B cell (primary cell): ENCODE measurements at regions not wholly inside any gene's neighbourhood (a gene's known extent, or its start where the extent isn't known, plus 50 kb on each side); places are given as distances from the start of the nearest gene placed in this dataset.
"Not testable (repeated sequence)": the region's sequence is repeated elsewhere in the genome, so short reads cannot be mapped to it uniquely, and the experiment has no call there.

Source experiments
- CTCF ChIP-seq: fragments of 200-600 bp; IDR thresholded peaks from one replicate; pipeline ENCODE4 v1.8.0; 2022; ENCODE audit warnings: antibody characterized with exemption, mild to moderate bottlenecking
- EZH2 ChIP-seq: IDR thresholded peaks from 2 replicates; pipeline ENCODE4 v1.6.1; 2012; ENCODE audit warnings: borderline replicate concordance, low read depth, mild to moderate bottlenecking, moderate library complexity, low read length; ENCODE audit not compliant: insufficient read depth, poor library complexity, severe bottlenecking

GRCh38 chr6:81932448-81932847, 180.0 kb upstream of the TENT5A start:
- not testable (repeated sequence) for TF ChIP-seq EZH2, CTCF
